Brain microvascular endothelial cell (primary cell): ENCODE measurements at regions not wholly inside any gene's neighbourhood (a gene's known extent, or its start where the extent isn't known, plus 50 kb on each side); places are given as distances from the start of the nearest gene placed in this dataset.

Experiments
- DNase-seq: peaks from one replicate; pipeline ENCODE4 v3.0.0-alpha.2; 2020
- H3K27ac ChIP-seq: fragments of 250-450 bp; sonication (Bioruptor Pico); 2 replicates; pipeline ENCODE4 v1.5.1; 2020; ENCODE audit warnings: mild to moderate bottlenecking, moderate library complexity
- H3K27me3 ChIP-seq: fragments of 250-450 bp; sonication (Bioruptor Pico); replicated peaks from 2 replicates; pipeline ENCODE4 v1.5.1; 2020; ENCODE audit warnings: mild to moderate bottlenecking
- H3K36me3 ChIP-seq: fragments of 250-450 bp; sonication (Bioruptor Pico); replicated peaks from 2 replicates; pipeline ENCODE4 v1.5.1; 2020; ENCODE audit warnings: mild to moderate bottlenecking
- H3K4me3 ChIP-seq: 2 replicates; pipeline ENCODE4 v1.5.1; 2011; ENCODE audit warnings: low read depth, mild to moderate bottlenecking, control low read depth, low read length, moderate library complexity
- CTCF ChIP-seq: IDR thresholded peaks from 2 replicates; pipeline ENCODE4 v1.5.1; 2011; ENCODE audit warnings: low read depth, mild to moderate bottlenecking, moderate library complexity, low read length, control low read depth, inconsistent platforms; ENCODE audit errors: missing control alignments
- in situ Hi-C: cut with HindIII; loops from 2 replicates; pipeline ENCODE4 v1.10.0; 2017; ENCODE audit warnings: low sequenced_read_pairs, low pct_ligation_motif_present

GRCh38 chr1:95744731-95745130, 510.7 kb downstream of the RWDD3 start:
- H3K4me3 ChIP-seq: no peak overlapping the region
- in situ Hi-C loops: no loop called here
- no peak for DNase-seq

DNA sequence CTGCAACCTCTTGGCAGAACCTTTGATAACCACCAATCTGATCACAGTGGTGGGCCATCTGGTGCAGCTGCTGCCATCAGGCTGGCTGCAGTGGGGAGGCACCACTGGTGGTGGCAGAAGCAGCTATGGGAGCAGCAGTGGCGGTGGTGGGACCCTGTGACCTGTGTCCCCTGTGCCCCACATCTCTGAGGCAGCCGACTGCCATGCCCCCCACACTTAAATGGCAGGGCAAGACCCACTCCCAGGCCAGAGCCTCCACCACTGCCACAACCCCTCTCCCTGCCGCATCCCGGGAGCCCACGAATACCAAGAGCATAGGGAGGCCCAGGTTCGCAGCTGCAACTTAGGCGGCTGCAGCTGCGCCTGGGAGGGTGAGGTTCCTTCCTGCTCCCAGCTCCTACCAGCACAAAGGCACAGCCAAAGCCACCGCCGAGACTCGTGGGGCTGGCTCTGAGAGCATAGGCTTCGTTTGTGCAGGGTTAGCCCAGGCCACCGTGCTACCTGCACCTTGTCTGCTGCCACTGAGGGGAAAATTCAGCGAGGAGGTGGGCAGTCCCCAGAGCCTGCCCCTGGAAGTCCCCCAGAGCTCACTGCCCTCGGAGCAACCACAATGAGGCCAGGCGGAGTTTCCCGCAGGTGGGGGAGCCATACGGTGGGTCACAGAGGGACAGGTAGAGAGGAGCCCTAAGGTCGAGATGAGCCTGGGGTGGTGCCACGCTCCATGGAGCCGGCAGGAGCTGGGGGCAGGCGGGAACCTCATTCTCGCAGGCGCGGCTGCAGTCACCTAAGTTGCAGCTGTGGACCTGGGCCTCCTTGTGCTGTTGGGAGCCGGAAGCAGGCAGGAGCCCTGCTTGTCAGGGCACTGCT, 518.7 kb downstream of the RWDD3 start:
- TF ChIP-seq CTCF: no peak
- H3K27ac ChIP-seq: no peak overlapping the region
- in situ Hi-C loops: no loop called here
- no peaks in the 10 kb centered on the region for H3K27me3 ChIP-seq
- H3K36me3 ChIP-seq: no peaks in the 10 kb centered on the region
- no peak overlapping the region for H3K4me3 ChIP-seq
- DNase-seq: no peak

More at GRCh38 chr1:95744731-95745130, 510.7 kb downstream of the RWDD3 start:
- Histone ChIP-seq H3K27ac (no peak overlapping the region), H3K36me3 (no peaks in the 10 kb centered on the region), H3K27me3 (no peaks in the 10 kb centered on the region)
- no peak for TF ChIP-seq CTCF

DNA sequence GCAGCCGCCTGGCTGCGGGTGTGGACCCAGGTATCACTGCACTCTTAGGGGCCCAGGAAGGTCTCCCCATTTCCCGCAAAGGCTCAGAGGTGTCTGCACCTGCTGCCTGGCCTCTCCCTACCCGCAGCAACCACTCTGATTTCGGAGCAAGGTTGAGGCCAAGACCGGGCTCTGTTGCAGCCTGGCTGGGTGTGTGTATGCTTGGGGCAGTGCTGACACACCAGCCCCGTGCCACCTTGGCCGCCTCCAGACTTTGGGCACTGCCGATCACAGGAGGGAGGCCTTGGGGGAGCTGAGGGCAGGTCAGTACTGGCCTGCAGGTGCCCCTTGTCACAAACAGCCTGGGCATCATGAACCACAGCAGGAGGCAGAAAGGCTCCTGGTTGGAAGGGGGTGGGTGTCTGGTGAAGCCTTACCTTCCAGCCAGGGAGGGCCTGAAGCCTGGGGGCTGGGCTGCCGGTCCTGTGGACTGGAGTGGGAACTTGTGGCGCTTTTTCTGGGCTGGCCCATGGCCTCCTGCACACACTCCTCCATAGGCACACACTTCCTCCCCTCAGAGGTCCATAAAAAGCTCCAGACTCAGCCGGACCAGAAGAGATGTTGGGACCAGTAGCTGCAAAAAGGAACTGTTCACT, 519.5 kb downstream of the RWDD3 start:
- no peaks in the 10 kb centered on the region for H3K27me3 ChIP-seq
- H3K27ac ChIP-seq: no peak overlapping the region
- no peak overlapping the region for H3K4me3 ChIP-seq
- no peak for TF ChIP-seq CTCF
- no peak for DNase-seq
- in situ Hi-C loops: no loop called here
- H3K36me3 ChIP-seq: no peaks in the 10 kb centered on the region

- Histone ChIP-seq H3K27me3 (no peaks in the 10 kb centered on the region), H3K4me3 (no peak overlapping the region), H3K27ac (no peak overlapping the region), H3K36me3 (no peaks in the 10 kb centered on the region)
- no peak for TF ChIP-seq CTCF
- DNase-seq: no peak
- in situ Hi-C loops: no loop called here
Measured at GRCh38 chr1:95754412-95754811, 520.4 kb downstream of the RWDD3 start.

DNA sequence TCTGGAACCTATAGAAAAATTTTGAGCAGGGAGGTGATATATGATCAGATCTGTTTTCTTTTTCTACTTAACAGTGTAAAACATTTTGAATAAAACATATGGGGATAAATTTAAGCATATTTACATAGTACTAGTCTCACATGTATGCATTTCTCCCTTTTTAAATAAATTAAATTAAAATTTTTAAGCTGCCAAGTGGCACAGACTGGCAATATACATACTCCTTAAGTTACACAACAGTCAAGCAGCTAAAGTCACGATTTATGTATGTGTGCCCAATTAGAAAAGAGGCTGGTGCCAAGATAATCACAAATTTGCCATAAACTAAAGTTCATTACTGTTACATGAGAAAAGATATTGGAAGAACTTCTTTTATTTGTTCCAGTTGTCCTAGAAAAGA, 532.0 kb downstream of the RWDD3 start:
- H3K27me3 ChIP-seq: no peaks in the 10 kb centered on the region
- in situ Hi-C loops: no loop called here
- H3K36me3 ChIP-seq: no peaks in the 10 kb centered on the region
- H3K27ac ChIP-seq: no peak overlapping the region
- no peak for DNase-seq
- TF ChIP-seq CTCF: no peak
- H3K4me3 ChIP-seq: no peak overlapping the region
